ENCODE measurements at regions not wholly inside any gene's neighbourhood (a gene's known extent, or its start where the extent isn't known, plus 50 kb on each side); places are given as distances from the start of the nearest gene placed in this dataset.

- TF ChIP-seq CTCF (conservative IDR thresholded peaks at IDR 0.05; ENCODE audit: low read length) (no peak), EZH2phosphoT487 (IDR thresholded peaks at IDR 0.05; ENCODE audit: borderline replicate concordance) (no peak)
- Histone ChIP-seq H4K20me1 (ENCODE audit: insufficient read depth, low read length, poor library complexity, severe bottlenecking) (no peaks in the 10 kb centered on the region), H3K9me2 (replicated peaks; ENCODE audit: low read depth, low read length) (no peaks in the 10 kb centered on the region)
These were observed 475.5 kb downstream of the TBC1D22A start for GRCh38 chr22:47237890-47238480.

GRCh38 chr22:47236718-47237117, 474.3 kb downstream of the TBC1D22A start:
- no peaks in the 10 kb centered on the region for H3K4me1 ChIP-seq (ENCODE audit: insufficient read depth, low read length, poor library complexity, severe bottlenecking)
- H3K4me2 ChIP-seq (ENCODE audit: low read depth, low read length, poor library complexity, severe bottlenecking): no peak overlapping the region
- H3K36me3 ChIP-seq (ENCODE audit: insufficient read depth, low read length): no peaks in the 10 kb centered on the region
- H3K9me3 ChIP-seq (ENCODE audit: insufficient read depth, low read depth, low read length): peaks cover 22% of the 10 kb centered on the region; the same call in 1 of the 2 replicates
- H3F3A ChIP-seq (ENCODE audit: low read depth): no peaks in the 10 kb centered on the region
- TF ChIP-seq CTCF (conservative IDR thresholded peaks at IDR 0.05; ENCODE audit: low read length) (no peak), EZH2phosphoT487 (IDR thresholded peaks at IDR 0.05; ENCODE audit: borderline replicate concordance) (no peak)
- no peaks in the 10 kb centered on the region for H3K27me3 ChIP-seq (ENCODE audit: insufficient read depth, low read length, poor library complexity, severe bottlenecking)
- no peaks in the 10 kb centered on the region for H3K9me2 ChIP-seq (replicated peaks; ENCODE audit: low read depth, low read length)
- no peaks in the 10 kb centered on the region for H3K79me2 ChIP-seq (ENCODE audit: insufficient read depth, low read length)
- no peak overlapping the region for H3K9ac ChIP-seq (ENCODE audit: low read depth, low read length, poor library complexity, severe bottlenecking)
- H3K4me3 ChIP-seq (ENCODE audit: low read length, poor library complexity, severe bottlenecking): no peak overlapping the region
- H2AFZ ChIP-seq (ENCODE audit: low read length): no peak overlapping the region
- no peaks in the 10 kb centered on the region for H4K20me1 ChIP-seq (ENCODE audit: insufficient read depth, low read length, poor library complexity, severe bottlenecking)

More at GRCh38 chr22:47237890-47238480, 475.5 kb downstream of the TBC1D22A start:
- no peak overlapping the region for H3K9ac ChIP-seq (ENCODE audit: low read depth, low read length, poor library complexity, severe bottlenecking)
- no peaks in the 10 kb centered on the region for H3K27me3 ChIP-seq (ENCODE audit: insufficient read depth, low read length, poor library complexity, severe bottlenecking)
- no peak overlapping the region for H3K4me2 ChIP-seq (ENCODE audit: low read depth, low read length, poor library complexity, severe bottlenecking)
- H3K4me3 ChIP-seq (ENCODE audit: low read length, poor library complexity, severe bottlenecking): no peak overlapping the region
- H3F3A ChIP-seq (ENCODE audit: low read depth): no peaks in the 10 kb centered on the region
- H3K36me3 ChIP-seq (ENCODE audit: insufficient read depth, low read length): no peaks in the 10 kb centered on the region
- no peaks in the 10 kb centered on the region for H3K4me1 ChIP-seq (ENCODE audit: insufficient read depth, low read length, poor library complexity, severe bottlenecking)
- H2AFZ ChIP-seq (ENCODE audit: low read length): no peak overlapping the region
- H3K9me3 ChIP-seq (ENCODE audit: insufficient read depth, low read depth, low read length): peaks cover 13% of the 10 kb centered on the region; the same call in 1 of the 2 replicates
- H3K79me2 ChIP-seq (ENCODE audit: insufficient read depth, low read length): no peaks in the 10 kb centered on the region

GRCh38 chr22:47236161-47236560, 473.7 kb downstream of the TBC1D22A start:
- H3K4me2 ChIP-seq (ENCODE audit: low read depth, low read length, poor library complexity, severe bottlenecking): no peak overlapping the region
- H3F3A ChIP-seq (ENCODE audit: low read depth): no peaks in the 10 kb centered on the region
- H3K4me1 ChIP-seq (ENCODE audit: insufficient read depth, low read length, poor library complexity, severe bottlenecking): no peaks in the 10 kb centered on the region
- no peak overlapping the region for H3K9ac ChIP-seq (ENCODE audit: low read depth, low read length, poor library complexity, severe bottlenecking)
- H4K20me1 ChIP-seq (ENCODE audit: insufficient read depth, low read length, poor library complexity, severe bottlenecking): no peaks in the 10 kb centered on the region
- no peak for TF ChIP-seq EZH2phosphoT487 (IDR thresholded peaks at IDR 0.05; ENCODE audit: borderline replicate concordance)
- no peak for TF ChIP-seq CTCF (conservative IDR thresholded peaks at IDR 0.05; ENCODE audit: low read length)
- no peaks in the 10 kb centered on the region for H3K36me3 ChIP-seq (ENCODE audit: insufficient read depth, low read length)
- no peaks in the 10 kb centered on the region for H3K9me2 ChIP-seq (replicated peaks; ENCODE audit: low read depth, low read length)
- H3K79me2 ChIP-seq (ENCODE audit: insufficient read depth, low read length): no peaks in the 10 kb centered on the region
- H2AFZ ChIP-seq (ENCODE audit: low read length): no peak overlapping the region
- no peaks in the 10 kb centered on the region for H3K27me3 ChIP-seq (ENCODE audit: insufficient read depth, low read length, poor library complexity, severe bottlenecking)
- H3K9me3 ChIP-seq (ENCODE audit: insufficient read depth, low read depth, low read length): peaks cover 23% of the 10 kb centered on the region; the same call in 1 of the 2 replicates
- no peak overlapping the region for H3K4me3 ChIP-seq (ENCODE audit: low read length, poor library complexity, severe bottlenecking)
